Ovary (tissue), 7 donors: ENCODE measurements at regions not wholly inside any gene's neighbourhood (a gene's known extent, or its start where the extent isn't known, plus 50 kb on each side); places are given as distances from the start of the nearest gene placed in this dataset.
"Not testable (repeated sequence)": the region's sequence is repeated elsewhere in the genome, so short reads cannot be mapped to it uniquely, and the experiment has no call there.

Experiments
- DNase-seq, 5 donors: peaks; one replicate each; pipeline ENCODE4 v3.0.0-alpha.2; 2019 to 2020
- H3K27ac ChIP-seq, 2 donors: fragments of 200-600 bp; one replicate each; pipeline versions ENCODE4 v1.5.1 to v1.8.0; 2019 to 2022
- H3K27me3 ChIP-seq: fragments of 200-600 bp; one replicate; pipeline ENCODE4 v1.8.0; 2022
- H3K36me3 ChIP-seq: fragments of 200-600 bp; sonication (generic); one replicate; pipeline ENCODE4 v1.5.1; 2019
- H3K4me1 ChIP-seq: one replicate; pipeline ENCODE4 v1.8.1; 2013; ENCODE audit warnings: mild to moderate bottlenecking, moderate library complexity; ENCODE audit not compliant: insufficient read depth
- H3K4me3 ChIP-seq: fragments of 200-600 bp; sonication (generic); one replicate; pipeline ENCODE4 v1.5.1; 2017
- H3K9me3 ChIP-seq, 2 donors: fragments of 200-600 bp in 1 of 2; sonication (generic) in 1 of 2; one replicate each; pipeline versions ENCODE4 v1.5.1 to v1.8.1; 2013 to 2019; ENCODE audit warnings: mild to moderate bottlenecking in 1 of 2, moderate library complexity in 1 of 2
- CTCF ChIP-seq, 3 donors: fragments of 450-650 bp in 2 of 3; fragments of 200-600 bp in 1 of 3; IDR thresholded peaks; one replicate each; pipeline versions ENCODE4 v1.5.1 to v1.8.0; 2016 to 2022; ENCODE audit warnings: antibody characterized with exemption in 3 of 3, mild to moderate bottlenecking in 1 of 3
- EP300 ChIP-seq: sonication (generic); formaldehyde crosslinking; IDR thresholded peaks from one replicate; pipeline ENCODE4 v1.6.1; 2017; ENCODE audit warnings: antibody characterized with exemption
- POLR2A ChIP-seq: fragments of 450-650 bp; IDR thresholded peaks from one replicate; pipeline ENCODE4 v1.6.1; 2017; ENCODE audit warnings: antibody characterized with exemption, mild to moderate bottlenecking, moderate library complexity
- WGBS, 3 donors: extraction: QIAGEN DNeasy Blood & Tissue Kit in 1 of 3; methylation state at CpG; one replicate each; pipeline versions ENCODE4 v1.1.5 to v1.1.7; 2013 to 2017; 5-methylcytosine and 5-hydroxymethylcytosine counted together
- intact Hi-C, 4 donors: fragments of 100-400 bp; cut with DNase I; formaldehyde crosslinking; loops; one replicate each; pipeline versions ENCODE4 v1.11.0 to v1.15.1; 2022 to 2023
- donor health status: DM: no; HTN: no; CAD: no; lungs with moderate emphysema.
- donor health status: DM: no; HTN: no; CAD: no.
- donor health status: Bipolar disorder and iron deficiency.
- donor health status: DM: no; HTN: no; CAD: no.
- donor health status: DM: yes; HTN: yes; CAD: no.

GRCh38 chr1:172727956-172728603 is 69.2 kb downstream of the FASLG start:
- Histone ChIP-seq H3K4me1 (no peaks in the 10 kb centered on the region), H3K27me3 (no peaks in the 10 kb centered on the region), H3K36me3 (no peaks in the 10 kb centered on the region), H3K4me3 (no peak overlapping the region), H3K9me3 (no peaks in the 10 kb centered on the region), H3K27ac (no peak overlapping the region)
- no peak for DNase-seq
- TF ChIP-seq CTCF (IDR thresholded peaks at IDR 0.05) = no peak
- no peak for TF ChIP-seq EP300
- no peak for TF ChIP-seq POLR2A
- 87 to 100% (median 100%) methylated on average over 1 of the region's 1 CpG for WGBS, 3 donors
- intact Hi-C loops = loop anchor here in 1 of 4 donors (10.0 kb wide), 1 partner anchor 273 kb away; no protein-coding TSS in a partner anchor

- DNase-seq, H3K27me3 ChIP-seq, H3K4me1 ChIP-seq, H3K27ac ChIP-seq, H3K36me3 ChIP-seq, H3K9me3 ChIP-seq, H3K4me3 ChIP-seq: not testable (repeated sequence)
- intact Hi-C loops = loop anchor here in 1 of 4 donors (10.0 kb wide), 1 partner anchor 274 kb away; no protein-coding TSS in a partner anchor
- 97 to 100% (median 98%) methylated on average over 1 of the region's 1 CpG for WGBS, 3 donors
Measured at GRCh38 chr1:172728705-172729104, 69.8 kb downstream of the FASLG start.

- Histone ChIP-seq H3K36me3 (no peaks in the 10 kb centered on the region), H3K4me3 (no peak overlapping the region), H3K4me1 (no peaks in the 10 kb centered on the region), H3K27ac (no peak overlapping the region), H3K9me3 (no peaks in the 10 kb centered on the region), H3K27me3 (no peaks in the 10 kb centered on the region)
- 91 to 94% (median 92%) methylated on average over 3 of the region's 3 CpGs for WGBS, 3 donors
- no peak for DNase-seq
- intact Hi-C loops = no loop called here
- TF ChIP-seq EP300 (no peak), POLR2A (no peak), CTCF (IDR thresholded peaks at IDR 0.05) (no peak)
Measured at GRCh38 chr1:172732427-172732826, 73.5 kb downstream of the FASLG start.

- no peak overlapping the region for H3K4me3 ChIP-seq
- H3K4me1 ChIP-seq = no peaks in the 10 kb centered on the region
- H3K27me3 ChIP-seq = no peaks in the 10 kb centered on the region
- no peaks in the 10 kb centered on the region for H3K9me3 ChIP-seq
- H3K36me3 ChIP-seq = no peaks in the 10 kb centered on the region
- no peak overlapping the region for H3K27ac ChIP-seq
- intact Hi-C loops = no loop called here
- no peak for DNase-seq
- TF ChIP-seq CTCF (IDR thresholded peaks at IDR 0.05) (no peak), POLR2A (no peak), EP300 (no peak)
Measured at GRCh38 chr1:172733815-172734214, 74.9 kb downstream of the FASLG start.

GRCh38 chr1:172738389-172738788 is 79.5 kb downstream of the FASLG start:
- DNase-seq = no peak
- TF ChIP-seq EP300 (no peak), POLR2A (no peak), CTCF (IDR thresholded peaks at IDR 0.05) (no peak)

More at GRCh38 chr1:172738389-172738788, 79.5 kb downstream of the FASLG start:
- intact Hi-C loops = no loop called here
- Histone ChIP-seq H3K36me3 (no peaks in the 10 kb centered on the region), H3K4me3 (no peak overlapping the region), H3K27ac (no peak overlapping the region), H3K27me3 (no peaks in the 10 kb centered on the region), H3K9me3 (no peaks in the 10 kb centered on the region), H3K4me1 (no peaks in the 10 kb centered on the region)
- WGBS, 3 donors = 65 to 66% (median 65%) methylated on average over 2 of the region's 2 CpGs
